K562 (cell line): ENCODE measurements at regions not wholly inside any gene's neighbourhood (a gene's known extent, or its start where the extent isn't known, plus 50 kb on each side); places are given as distances from the start of the nearest gene placed in this dataset.

ENCODE experiments used
- ATAC-seq: fragments of 200-7000 bp; cut with Tn5 transposase; 3 replicates; pipeline ENCODE4 v1.9.1; 2020; ENCODE audit warnings: moderate library complexity
- BruUV-seq: library from RNA; stranded (reverse); fragments of 400-500 nt; replicated peaks from 2 replicates; lab custom pipeline; 2021; lab: Mats Ljungman, UMichigan
- CTCF ChIA-PET: fragments of 300-600 bp; formaldehyde crosslinking; extraction: SDS; loops from one replicate; lab custom pipeline; 2021; ENCODE audit warnings: low intra/inter-chr PET ratio; lab: Yijun Ruan, JAX
- POLR2A ChIA-PET: fragments of 300-600, 350-650 bp; sonication (Branson Sonifier 250); formaldehyde crosslinking; extraction: SDS; loops from one replicate; lab custom pipeline; 2021; ENCODE audit warnings: antibody characterized with exemption, inconsistent platforms; lab: Yijun Ruan, JAX
- DNase-seq, 4 experiments: peaks; one replicate each; pipeline versions ENCODE4 v3.0.0 to v3.0.0-alpha.2; 2011 to 2018; ENCODE audit warnings: low spot score in 3 of 4, mixed read lengths in 3 of 4; ENCODE audit errors: extremely low read depth in 1 of 4
- FAIRE-seq: peaks from 2 replicates; lab custom pipeline; 2011; peaks lifted over from hg19 to GRCh38; lab: Jason Lieb, UNC
- H2AFZ ChIP-seq: 2 replicates; pipeline ENCODE4 v1.6.0; 2011; ENCODE audit warnings: low read depth, low read length, control low read depth, inconsistent platforms
- H3K27ac ChIP-seq: fragments of 200-600 bp; 3 replicates; pipeline ENCODE4 v1.8.0; 2011; ENCODE audit warnings: low read depth, mild to moderate bottlenecking, control low read depth, inconsistent platforms, low read length, moderate library complexity, mixed read lengths; ENCODE audit errors: extremely low read depth
- H3K27me3 ChIP-seq, 2 experiments: fragments of 300-600 bp in 1 of 2; 2 replicates in 1 of 2; 3 replicates in 1 of 2; pipeline versions ENCODE4 v1.6.0 to v1.8.0; 2011; ENCODE audit warnings: inconsistent platforms in 2 of 2, low read length in 2 of 2, mild to moderate bottlenecking in 1 of 2, mixed read lengths in 1 of 2, moderate library complexity in 1 of 2; ENCODE audit not compliant: control insufficient read depth in 2 of 2, insufficient read depth in 2 of 2
- H3K36me3 ChIP-seq: fragments of 300-600 bp; 3 replicates; pipeline ENCODE4 v1.8.0; 2011; ENCODE audit warnings: mild to moderate bottlenecking, low read length, inconsistent platforms; ENCODE audit not compliant: control insufficient read depth, insufficient read depth
- H3K4me1 ChIP-seq, 2 experiments: fragments of 200-600 bp in 1 of 2; replicated peaks in 1 of 2; 2 replicates in 1 of 2; 3 replicates in 1 of 2; pipeline versions ENCODE4 v1.5.1 to v1.8.0; 2011; ENCODE audit warnings: inconsistent platforms in 2 of 2, low read length in 2 of 2, mild to moderate bottlenecking in 1 of 2, mixed read lengths in 1 of 2, moderate library complexity in 1 of 2; ENCODE audit not compliant: control insufficient read depth in 2 of 2, insufficient read depth in 2 of 2
- H3K4me2 ChIP-seq: 2 replicates; pipeline ENCODE4 v1.6.1; 2011; ENCODE audit warnings: low read length, control low read depth, inconsistent platforms, mixed read lengths; ENCODE audit not compliant: insufficient read depth
- H3K4me3 ChIP-seq: fragments of 200-600 bp; sonication (generic), shearing (Covaris generic); 2 replicates; pipeline ENCODE4 v1.5.1; 2016; ENCODE audit warnings: control low read depth, inconsistent platforms
- H3K79me2 ChIP-seq: fragments of 200-600 bp; 3 replicates; pipeline ENCODE4 v1.8.0; 2011; ENCODE audit warnings: low read length, inconsistent platforms; ENCODE audit not compliant: control insufficient read depth, insufficient read depth
- H3K9ac ChIP-seq, 2 experiments: 2 replicates each; pipeline versions ENCODE4 v1.6.0 to v1.6.1; 2011; ENCODE audit warnings: low read depth in 2 of 2, low read length in 2 of 2, control low read depth in 1 of 2, inconsistent platforms in 1 of 2, mild to moderate bottlenecking in 1 of 2, mixed read lengths in 1 of 2; ENCODE audit not compliant: insufficient read depth in 1 of 2
- H3K9me1 ChIP-seq: one replicate; pipeline ENCODE4 v1.6.0; 2011; ENCODE audit warnings: inconsistent platforms, mild to moderate bottlenecking, low read length, moderate library complexity; ENCODE audit not compliant: control insufficient read depth, insufficient read depth
- H3K9me3 ChIP-seq: replicated peaks from 2 replicates; pipeline ENCODE4 v1.5.1; 2011; ENCODE audit warnings: low read depth, low read length, inconsistent platforms; ENCODE audit not compliant: control insufficient read depth, insufficient read depth
- H4K20me1 ChIP-seq: replicated peaks from 2 replicates; pipeline ENCODE4 v1.6.1; 2011; ENCODE audit warnings: low read length, inconsistent platforms, mixed read lengths; ENCODE audit not compliant: control insufficient read depth, insufficient read depth
- CHD1 ChIP-seq: fragments of 200-600 bp; sonication (generic); IDR thresholded peaks from one replicate; pipeline ENCODE4 v1.6.1; 2012; ENCODE audit warnings: mild to moderate bottlenecking, moderate library complexity, low read length, inconsistent platforms
- CTBP1 ChIP-seq: fragments of 450-650 bp; IDR thresholded peaks from 2 replicates; pipeline ENCODE4 v1.6.1; 2016; ENCODE audit warnings: borderline replicate concordance
- ETS2 ChIP-seq: IDR thresholded peaks from 2 replicates; pipeline ENCODE4 v1.6.1; 2016; ENCODE audit warnings: borderline replicate concordance, missing genetic modification characterization, mild to moderate bottlenecking, moderate library complexity, missing compliant biosample characterization; ENCODE audit not compliant: poor library complexity, severe bottlenecking
- GATAD2B ChIP-seq: fragments of 450-650 bp; IDR thresholded peaks from 2 replicates; pipeline ENCODE4 v1.6.1; 2017; ENCODE audit warnings: mild to moderate bottlenecking, borderline replicate concordance
- JUND ChIP-seq, 2 experiments: IDR thresholded peaks; 2 replicates in 1 of 2; 3 replicates in 1 of 2; pipeline ENCODE4 v1.6.1; 2011; ENCODE audit warnings: borderline replicate concordance in 2 of 2, low read depth in 2 of 2, low read length in 2 of 2, improper control_type of control experiment in 1 of 2, missing biosample characterization in 1 of 2, missing genetic modification characterization in 1 of 2, missing genetic modification reagents in 1 of 2
- MTA2 ChIP-seq: fragments of 450-650 bp; IDR thresholded peaks from 2 replicates; pipeline ENCODE4 v1.6.1; 2016; ENCODE audit warnings: low read depth
- MTA3 ChIP-seq: fragments of 450-650 bp; formaldehyde crosslinking; IDR thresholded peaks from 2 replicates; pipeline ENCODE4 v1.6.1; 2017; ENCODE audit warnings: mild to moderate bottlenecking, borderline replicate concordance
- POLR2AphosphoS5 ChIP-seq: IDR thresholded peaks from 2 replicates; pipeline ENCODE4 v1.6.1; 2011; ENCODE audit warnings: mild to moderate bottlenecking, low read depth, low read length, moderate library complexity; ENCODE audit not compliant: control insufficient read depth, insufficient read depth
- RREB1 ChIP-seq: fragments of 250-450 bp; sonication (Bioruptor Pico); IDR thresholded peaks from 2 replicates; pipeline ENCODE4 v1.4.0; 2020
- TRIM28 ChIP-seq: fragments of 450-650 bp; IDR thresholded peaks from 2 replicates; pipeline ENCODE4 v1.6.1; 2017
- ZNF175 ChIP-seq: fragments of 200-800 bp; sonication (Bioruptor generic); IDR thresholded peaks from 2 replicates; pipeline ENCODE4 v1.6.1; 2016; ENCODE audit warnings: low read depth, mild to moderate bottlenecking, missing genetic modification characterization, missing compliant biosample characterization
- ZSCAN32 ChIP-seq: fragments of 450-650 bp; formaldehyde crosslinking; IDR thresholded peaks from 2 replicates; pipeline ENCODE4 v1.4.0; 2020; ENCODE audit warnings: mild to moderate bottlenecking, moderate library complexity
- WGBS: fragments of 100-300 bp; shearing (Covaris generic); methylation state at CpG from one replicate; pipeline ENCODE4 v1.1.6; 2016; ENCODE audit warnings: low coverage, mixed read lengths; ENCODE audit not compliant: insufficient coverage; ENCODE audit errors: missing lambda C conversion rate; 5-methylcytosine and 5-hydroxymethylcytosine counted together
- in situ Hi-C: fragments of 300-500 bp; cut with MboI; formaldehyde crosslinking; loops from 4 replicates; pipeline ENCODE4 v1.15.0; 2018; ENCODE audit warnings: inconsistent platforms, mixed read lengths
- intact Hi-C: fragments of 100-400 bp; cut with micrococcal nuclease; formaldehyde crosslinking; loops from 2 replicates; pipeline ENCODE4 v1.14.2; 2022
- TF ChIP-seq, protein P1 (sequence below): fragments of 450-650 bp; IDR thresholded peaks from 2 replicates; pipeline ENCODE4 v1.6.1; 2018; ENCODE audit warnings: mild to moderate bottlenecking, low read depth; ENCODE audit not compliant: partially characterized antibody

DNA sequence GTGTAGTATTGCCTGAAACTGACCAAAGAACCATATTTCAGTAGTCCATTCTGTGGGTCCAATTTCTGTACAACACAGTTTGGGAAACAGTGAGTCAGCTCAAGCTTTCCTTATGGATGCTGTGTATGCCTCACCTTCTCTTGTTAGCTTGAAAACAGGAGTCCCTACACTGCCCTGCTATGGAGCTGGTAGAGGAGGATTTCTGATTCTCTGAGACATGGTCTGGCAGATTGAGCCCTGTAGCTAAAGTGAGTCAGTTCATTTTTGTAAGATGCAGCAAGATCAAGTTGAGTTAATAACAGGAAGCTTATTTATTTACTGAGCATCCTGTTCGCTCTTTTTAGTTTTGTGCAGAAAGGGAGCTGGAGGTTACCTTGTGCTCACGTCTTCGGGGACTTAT is 424.1 kb upstream of the RBMS3 start:
- BruUV-seq: no TSS peak
- Histone ChIP-seq H3K9ac (no peak overlapping the region), H3K4me2 (no peak overlapping the region), H3K27me3 (no peaks in the 10 kb centered on the region), H3K4me3 (no peak overlapping the region), H4K20me1 (no peaks in the 10 kb centered on the region), H3K9me1 (no peaks in the 10 kb centered on the region), H3K4me1 (no peaks in the 10 kb centered on the region), H3K36me3 (no peaks in the 10 kb centered on the region), H3K79me2 (no peaks in the 10 kb centered on the region), H3K27ac (no peak overlapping the region), H3K9me3 (no peaks in the 10 kb centered on the region), H2AFZ (no peak overlapping the region)
- 2% methylated on average over 3 of the region's 3 CpGs for WGBS
- in situ Hi-C loops: no loop called here
- TF ChIP-seq ETS2 (tag) (no peak), MTA3 (no peak), TRIM28 (no peak), GATAD2B (no peak), POLR2AphosphoS5 (no peak), RREB1 (no peak), CTBP1 (no peak), CHD1 (no peak), ZSCAN32 (CRISPR knock-in tag) (no peak), MTA2 (no peak), JUND (IDR thresholded peaks at IDR 0.05; ENCODE audit: borderline replicate concordance, low read depth, low read length) (no peak), JUND (tag; IDR thresholded peaks at IDR 0.05; ENCODE audit: borderline replicate concordance, low read depth, low read length) (no peak), ZNF175 (CRISPR knock-in tag) (no peak)
- TF ChIP-seq, protein P1, sequence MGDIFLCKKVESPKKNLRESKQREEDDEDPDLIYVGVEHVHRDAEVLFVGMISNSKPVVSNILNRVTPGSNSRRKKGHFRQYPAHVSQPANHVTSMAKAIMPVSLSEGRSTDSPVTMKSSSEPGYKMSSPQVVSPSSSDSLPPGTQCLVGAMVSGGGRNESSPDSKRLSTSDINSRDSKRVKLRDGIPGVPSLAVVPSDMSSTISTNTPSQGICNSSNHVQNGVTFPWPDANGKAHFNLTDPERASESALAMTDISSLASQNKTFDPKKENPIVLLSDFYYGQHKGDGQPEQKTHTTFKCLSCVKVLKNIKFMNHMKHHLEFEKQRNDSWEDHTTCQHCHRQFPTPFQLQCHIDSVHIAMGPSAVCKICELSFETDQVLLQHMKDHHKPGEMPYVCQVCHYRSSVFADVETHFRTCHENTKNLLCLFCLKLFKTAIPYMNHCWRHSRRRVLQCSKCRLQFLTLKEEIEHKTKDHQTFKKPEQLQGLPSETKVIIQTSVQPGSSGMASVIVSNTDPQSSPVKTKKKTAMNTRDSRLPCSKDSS: no peak
- ATAC-seq (no peak), DNase-seq (no peak), FAIRE-seq (no peak)
- ChIA-PET POLR2A (interaction anchor here (0.5 kb wide), 1 partner anchor 520 kb away, joined by 3 read pairs; no protein-coding TSS in a partner anchor), CTCF (no interaction called here)
- intact Hi-C loops: no loop called here
